ENCODE measurements at regions not wholly inside any gene's neighbourhood (a gene's known extent, or its start where the extent isn't known, plus 50 kb on each side); places are given as distances from the start of the nearest gene placed in this dataset.

DNA sequence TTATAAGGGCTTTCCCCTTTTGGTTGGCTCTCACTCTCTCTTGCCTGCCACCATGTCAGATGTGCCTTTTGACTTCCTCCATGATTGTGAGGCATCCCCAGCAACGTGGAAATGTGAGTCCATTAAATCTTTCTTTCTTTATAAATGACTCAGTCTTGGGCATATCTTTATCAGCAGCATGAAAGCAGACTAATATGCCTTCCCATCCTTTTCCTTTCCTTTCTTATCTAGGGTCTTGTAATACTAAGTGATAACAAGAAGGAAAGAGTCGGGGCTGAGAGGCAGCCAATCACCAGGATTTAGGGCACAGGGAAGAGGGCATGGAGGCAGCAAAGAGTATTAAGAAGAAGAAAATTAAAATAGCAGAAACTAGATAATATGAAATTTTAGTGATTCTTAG, 62.0 kb upstream of the JCAD start:
- TF ChIP-seq GATA2 (IDR thresholded peaks at IDR 0.05; ENCODE audit: low read depth, low read length), result no peak

DNA sequence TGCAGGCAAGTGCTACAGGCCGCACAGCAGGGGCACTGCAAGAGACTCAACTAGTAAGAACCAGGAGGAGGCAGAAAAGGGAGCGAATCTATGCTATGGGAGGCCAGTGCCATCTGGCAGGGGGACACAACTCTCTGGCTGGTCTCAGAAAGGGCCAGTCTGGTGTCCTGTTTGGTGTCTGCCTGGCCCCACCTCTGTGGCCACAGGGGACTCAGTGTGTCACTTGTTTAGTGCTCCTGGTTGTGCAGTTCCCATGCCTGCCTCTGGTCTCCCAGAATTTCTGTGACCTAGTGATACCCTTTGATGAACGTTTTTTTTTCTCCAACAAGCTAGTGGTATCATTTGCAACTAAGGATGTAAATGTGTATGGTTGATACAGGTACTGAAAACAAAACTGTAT, 59.2 kb upstream of the JCAD start:
- no peak for TF ChIP-seq GATA3 (IDR thresholded peaks at IDR 0.05; ENCODE audit: low read depth, low read length)

DNA sequence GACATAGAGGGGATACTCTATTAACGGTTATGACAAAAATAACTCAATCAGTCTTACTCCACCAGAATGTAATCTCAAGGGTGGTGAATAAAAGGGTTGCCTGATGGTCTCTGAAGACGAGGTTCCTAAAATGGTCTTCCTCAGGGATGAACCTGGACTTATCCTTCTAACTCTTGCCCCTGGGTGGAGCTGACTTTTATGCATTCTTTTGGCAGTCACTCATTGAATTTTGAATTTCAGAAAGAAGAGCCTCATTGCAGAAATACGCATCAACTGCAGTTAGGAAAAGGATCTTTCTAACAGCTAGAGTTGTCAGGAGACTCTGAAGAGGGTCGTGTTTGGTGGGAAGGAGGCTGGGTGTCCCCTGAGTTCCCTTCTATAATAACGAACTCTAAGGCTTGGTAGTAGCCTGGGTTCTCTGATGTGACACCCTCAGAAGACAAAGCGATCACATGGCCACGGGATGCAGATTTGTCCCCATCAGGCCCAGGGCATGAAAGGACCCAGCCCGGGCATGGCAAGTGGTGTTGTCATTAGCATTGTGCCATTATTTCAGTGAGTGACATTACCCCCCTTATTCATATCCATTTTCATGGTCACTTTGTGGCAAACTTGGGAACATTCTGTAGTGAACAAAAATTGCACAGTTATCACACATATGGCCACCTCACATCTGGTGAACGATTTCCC, 58.6 kb upstream of the JCAD start:
- no peak for TF ChIP-seq GATA3 (IDR thresholded peaks at IDR 0.05; ENCODE audit: low read depth, low read length)
- no peak for TF ChIP-seq GATA2 (IDR thresholded peaks at IDR 0.05; ENCODE audit: low read depth, low read length)

DNA sequence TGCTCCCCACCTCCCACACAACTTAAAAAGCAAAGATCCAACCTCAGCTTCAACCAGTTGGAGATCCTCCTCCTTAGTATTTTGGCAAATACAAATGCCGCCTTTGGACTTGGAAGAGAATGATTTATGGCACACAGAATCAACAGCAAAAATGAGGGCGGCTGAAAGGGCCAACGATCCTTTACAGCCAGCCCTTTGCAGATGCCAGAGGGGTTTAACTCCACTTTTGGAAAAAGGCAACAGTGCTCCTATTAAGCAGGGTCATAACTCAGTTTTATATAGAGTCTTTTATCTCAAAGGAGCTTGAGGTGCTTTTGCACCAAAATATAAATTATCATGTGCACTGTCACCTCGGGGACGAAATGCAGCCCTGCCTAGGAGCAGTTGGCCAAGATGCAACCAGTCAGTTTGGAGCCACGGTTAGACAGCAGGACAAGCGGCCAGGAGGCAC, 56.7 kb upstream of the JCAD start:
- TF ChIP-seq GATA2 (IDR thresholded peaks at IDR 0.05; ENCODE audit: low read depth, low read length) (no peak), GATA3 (IDR thresholded peaks at IDR 0.05; ENCODE audit: low read depth, low read length) (no peak)

DNA sequence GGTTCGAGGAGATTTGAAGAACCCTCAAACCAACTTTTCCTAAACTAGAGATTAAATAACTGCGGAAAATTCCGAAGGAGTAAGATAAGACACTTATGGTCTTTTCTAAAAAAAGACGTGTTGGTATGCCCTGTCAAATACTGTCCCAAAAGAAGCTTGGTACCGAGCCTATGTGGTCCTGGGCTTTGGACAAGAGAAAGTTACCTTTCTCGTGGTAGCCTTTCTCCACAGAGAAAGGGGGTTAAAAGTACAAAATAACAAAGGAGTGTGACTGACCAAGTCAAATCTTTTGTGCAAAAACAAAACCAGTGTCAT, 56.2 kb upstream of the JCAD start:
- TF ChIP-seq GATA2 (IDR thresholded peaks at IDR 0.05; ENCODE audit: low read depth, low read length), result no peak
- no peak for TF ChIP-seq GATA3 (IDR thresholded peaks at IDR 0.05; ENCODE audit: low read depth, low read length)

DNA sequence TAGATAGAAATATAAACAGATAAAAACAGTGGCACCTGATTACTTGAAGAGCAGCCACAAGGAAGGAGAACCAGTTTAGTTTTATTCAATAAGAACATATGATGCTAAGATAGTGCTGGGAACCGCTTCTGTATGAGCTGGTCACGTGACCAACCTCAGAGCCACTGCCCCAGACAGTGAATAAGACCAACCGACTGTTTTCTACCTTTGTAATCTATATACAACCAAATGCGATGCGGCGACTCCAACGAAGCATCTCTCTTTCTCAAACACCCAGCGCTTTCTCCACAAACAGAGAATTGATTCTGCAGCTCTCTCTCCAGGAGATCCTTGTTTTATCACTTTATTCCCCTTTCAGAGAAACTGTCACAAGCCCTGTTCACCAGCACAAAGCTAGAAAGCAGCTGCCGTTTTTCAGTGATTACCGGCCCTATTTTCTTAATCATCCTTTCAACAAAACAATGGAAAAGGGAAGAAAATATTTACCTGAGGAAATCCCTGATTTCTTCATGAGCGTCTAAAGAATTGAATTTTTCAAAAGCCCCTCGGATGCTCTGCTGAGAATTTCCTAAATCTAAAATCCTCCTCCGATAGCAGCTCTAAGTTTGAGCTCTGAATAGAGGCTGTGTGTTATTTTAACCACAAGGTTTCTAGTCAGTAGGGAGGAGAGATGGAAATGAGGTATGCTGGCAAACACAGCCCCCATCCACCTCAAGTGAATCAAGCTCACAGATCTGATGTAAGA, 55.7 kb upstream of the JCAD start:
- 0 out of 2 replicates have a peak, but pooled peaks have one; percentile 10 for TF ChIP-seq GATA2 (IDR thresholded peaks at IDR 0.05; ENCODE audit: low read depth, low read length)
- TF ChIP-seq GATA3 (IDR thresholded peaks at IDR 0.05; ENCODE audit: low read depth, low read length), result no peak

DNA sequence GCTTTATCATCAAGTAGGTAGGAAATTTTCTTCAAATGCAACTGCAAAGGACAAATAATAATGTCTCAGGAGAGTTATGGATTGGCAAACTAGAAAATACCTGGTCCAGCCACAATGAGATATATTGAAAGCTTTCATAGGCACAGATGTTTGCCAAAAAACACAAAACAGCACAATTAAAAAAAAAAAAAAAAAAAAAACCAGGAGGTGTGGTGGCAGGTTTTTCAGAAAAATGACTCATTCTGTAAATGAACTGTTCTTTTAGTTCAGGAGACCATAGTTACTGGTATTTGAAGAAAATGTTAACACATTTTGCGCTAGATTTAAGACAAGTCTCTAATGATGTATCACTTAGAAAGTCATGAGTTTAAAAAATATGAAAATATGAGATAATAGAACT, 55.0 kb upstream of the JCAD start:
- no peak for TF ChIP-seq GATA3 (IDR thresholded peaks at IDR 0.05; ENCODE audit: low read depth, low read length)
- no peak for TF ChIP-seq GATA2 (IDR thresholded peaks at IDR 0.05; ENCODE audit: low read depth, low read length)

DNA sequence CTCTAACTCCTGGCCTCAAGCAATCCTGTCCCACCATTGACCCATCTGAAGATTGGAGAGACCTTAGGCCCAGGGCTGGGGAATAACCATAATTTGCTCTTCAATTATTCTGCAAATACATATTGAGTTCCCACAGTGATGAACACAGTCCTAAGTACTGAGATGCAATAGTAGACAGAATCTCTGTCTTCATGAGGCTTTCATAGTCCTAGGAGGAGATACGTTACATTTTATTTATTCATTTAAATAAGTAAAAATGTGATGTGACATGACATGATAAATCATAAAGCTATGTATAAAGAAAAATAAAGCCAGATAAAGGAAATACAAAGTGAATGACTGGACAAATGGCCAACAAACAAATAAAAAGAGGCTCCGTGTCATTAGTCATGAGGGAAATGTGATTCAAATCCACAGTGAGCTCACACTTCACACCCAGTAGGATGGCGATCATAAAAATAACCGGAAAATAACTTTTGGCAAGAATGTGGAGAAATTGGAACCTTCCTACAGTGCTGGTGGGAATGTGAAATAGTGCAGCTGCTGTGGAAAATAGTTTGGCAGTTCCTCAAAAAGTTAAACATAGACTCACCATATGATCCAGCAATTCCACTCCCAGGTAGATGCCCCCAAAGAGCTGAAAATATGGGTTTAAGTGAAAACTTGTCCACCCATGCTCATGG, 52.1 kb upstream of the JCAD start:
- TF ChIP-seq GATA2 (IDR thresholded peaks at IDR 0.05; ENCODE audit: low read depth, low read length) (no peak), GATA3 (IDR thresholded peaks at IDR 0.05; ENCODE audit: low read depth, low read length) (no peak)
